PC-9 (cell line): ENCODE measurements at regions not wholly inside any gene's neighbourhood (a gene's known extent, or its start where the extent isn't known, plus 50 kb on each side); places are given as distances from the start of the nearest gene placed in this dataset.

Source experiments
- BruUV-seq: library from RNA; stranded (reverse); fragments of 400-500 nt; replicated peaks from 2 replicates; lab custom pipeline; 2021; lab: Mats Ljungman, UMichigan
- CTCF ChIA-PET: fragments of 300-600 bp; sonication (Branson Sonifier 250); formaldehyde crosslinking; loops from one replicate; lab custom pipeline; 2022; ENCODE audit warnings: antibody characterized with exemption; lab: Charles Lee
- POLR2A ChIA-PET: fragments of 300-600 bp; sonication (Branson Sonifier 250); formaldehyde crosslinking; loops from one replicate; lab custom pipeline; 2022; ENCODE audit warnings: antibody characterized with exemption; ENCODE audit not compliant: unreplicated experiment; lab: Charles Lee
- DNase-seq, 2 experiments: peaks; one replicate each; pipeline versions ENCODE4 v3.0.0 to v3.0.0-alpha.2; 2015 to 2022; ENCODE audit warnings: mixed read lengths in 1 of 2
- H2AFZ ChIP-seq: fragments of 200-600 bp; sonication (generic); 2 replicates; pipeline ENCODE4 v1.8.1; 2017; ENCODE audit warnings: antibody characterized with exemption
- H3F3A ChIP-seq: fragments of 200-600 bp; sonication (generic); 2 replicates; pipeline ENCODE4 v1.8.1; 2017; ENCODE audit warnings: antibody characterized with exemption, mild to moderate bottlenecking, low read depth; ENCODE audit not compliant: insufficient read depth
- H3K27ac ChIP-seq: fragments of 200-600 bp; sonication (generic); 2 replicates; pipeline ENCODE4 v1.6.1; 2016; ENCODE audit warnings: mixed run types
- H3K27me3 ChIP-seq: fragments of 200-600 bp; sonication (generic); 2 replicates; pipeline ENCODE4 v1.6.1; 2016; ENCODE audit warnings: low read depth, mixed run types; ENCODE audit not compliant: insufficient read depth
- H3K36me3 ChIP-seq: fragments of 200-600 bp; sonication (generic); 2 replicates; pipeline ENCODE4 v1.6.1; 2016; ENCODE audit warnings: low read depth, mixed run types
- H3K4me1 ChIP-seq: fragments of 200-600 bp; sonication (generic); replicated peaks from 2 replicates; pipeline ENCODE4 v1.6.1; 2016; ENCODE audit warnings: mixed run types; ENCODE audit not compliant: insufficient read depth
- H3K4me2 ChIP-seq: fragments of 200-600 bp; sonication (generic); 2 replicates; pipeline ENCODE4 v1.6.1; 2017; ENCODE audit warnings: mixed run types
- H3K4me3 ChIP-seq: fragments of 200-600 bp; sonication (generic); 2 replicates; pipeline ENCODE4 v1.6.1; 2016; ENCODE audit warnings: mixed run types
- H3K79me2 ChIP-seq: fragments of 200-600 bp; sonication (generic); 2 replicates; pipeline ENCODE4 v1.6.1; 2017; ENCODE audit warnings: low read depth, mixed run types
- H3K9me2 ChIP-seq: fragments of 200-600 bp; sonication (generic); 2 replicates; pipeline ENCODE4 v1.8.1; 2017; ENCODE audit warnings: mild to moderate bottlenecking; ENCODE audit not compliant: insufficient read depth
- H3K9me3 ChIP-seq: fragments of 200-600 bp; sonication (generic); 2 replicates; pipeline ENCODE4 v1.8.1; 2016; ENCODE audit warnings: low read depth; ENCODE audit not compliant: insufficient read depth
- H4K20me1 ChIP-seq: fragments of 200-600 bp; sonication (generic); 2 replicates; pipeline ENCODE4 v1.8.1; 2017; ENCODE audit not compliant: insufficient read depth
- EZH2 ChIP-seq: fragments of 200-600 bp; sonication (generic); IDR thresholded peaks from 2 replicates; pipeline ENCODE4 v1.8.0; 2017; ENCODE audit warnings: antibody characterized with exemption, low read depth
- intact Hi-C: fragments of 100-400 bp; cut with micrococcal nuclease; formaldehyde crosslinking; loops from one replicate; pipeline ENCODE4 v1.10.0; 2022; ENCODE audit not compliant: unreplicated experiment
- TF ChIP-seq, protein P1 (sequence below): fragments of 200-600 bp; sonication (generic); conservative IDR thresholded peaks from 2 replicates; pipeline ENCODE4 v1.6.1; 2017; ENCODE audit warnings: mixed run types, antibody characterized with exemption, mild to moderate bottlenecking, moderate library complexity

DNA sequence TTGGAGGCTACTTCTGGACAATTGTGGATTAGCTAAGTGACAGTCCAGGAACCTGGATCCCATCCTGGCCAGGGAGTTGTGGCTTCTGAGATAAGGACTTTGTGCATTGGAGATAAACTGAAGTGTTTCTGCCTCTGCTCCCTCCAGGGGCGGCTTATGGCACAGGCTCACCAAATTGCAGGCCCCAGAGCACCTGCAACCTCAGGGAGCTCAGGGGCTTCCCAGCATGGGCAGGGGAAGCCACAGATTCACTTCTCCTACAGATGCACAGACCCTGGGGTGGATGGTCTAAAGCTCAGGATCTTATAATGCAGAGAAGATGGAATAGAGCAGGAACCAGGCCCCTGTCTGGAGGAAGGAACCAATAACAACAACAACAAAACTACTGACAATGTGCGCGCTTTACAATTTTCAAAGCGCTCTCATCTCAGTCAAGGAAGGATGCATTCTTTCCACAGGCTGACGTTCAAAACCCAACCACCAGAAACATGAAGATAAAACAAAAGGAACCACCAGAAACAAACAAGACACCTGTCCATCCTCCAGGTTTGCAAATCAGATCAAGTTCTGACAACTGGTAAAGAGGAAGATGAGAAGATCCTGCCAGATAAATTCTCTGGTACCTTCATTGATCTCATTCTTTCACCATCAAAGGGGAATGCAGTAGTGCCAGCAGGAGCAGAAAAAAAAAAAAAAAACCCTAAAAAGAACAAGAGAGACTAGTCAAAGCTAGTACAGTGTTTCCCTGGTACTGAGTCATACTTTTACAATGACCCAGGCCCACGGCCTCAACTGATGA is 121.0 kb upstream of the IRF2BP2 start:
- Histone ChIP-seq H3K9me2 (no peaks in the 10 kb centered on the region), H3F3A (peaks cover 19% of the 10 kb centered on the region), H3K9me3 (no peaks in the 10 kb centered on the region), H3K27ac (peak overlapping the region; percentile 53; the same call in 1 of the 2 replicates), H3K4me1 (peaks cover 50% of the 10 kb centered on the region), H4K20me1 (no peaks in the 10 kb centered on the region), H3K4me3 (no peak overlapping the region), H2AFZ (no peak overlapping the region), H3K4me2 (peak overlapping the region; percentile 24), H3K27me3 (no peaks in the 10 kb centered on the region), H3K36me3 (no peaks in the 10 kb centered on the region), H3K79me2 (no peaks in the 10 kb centered on the region)
- TF ChIP-seq, protein P1, sequence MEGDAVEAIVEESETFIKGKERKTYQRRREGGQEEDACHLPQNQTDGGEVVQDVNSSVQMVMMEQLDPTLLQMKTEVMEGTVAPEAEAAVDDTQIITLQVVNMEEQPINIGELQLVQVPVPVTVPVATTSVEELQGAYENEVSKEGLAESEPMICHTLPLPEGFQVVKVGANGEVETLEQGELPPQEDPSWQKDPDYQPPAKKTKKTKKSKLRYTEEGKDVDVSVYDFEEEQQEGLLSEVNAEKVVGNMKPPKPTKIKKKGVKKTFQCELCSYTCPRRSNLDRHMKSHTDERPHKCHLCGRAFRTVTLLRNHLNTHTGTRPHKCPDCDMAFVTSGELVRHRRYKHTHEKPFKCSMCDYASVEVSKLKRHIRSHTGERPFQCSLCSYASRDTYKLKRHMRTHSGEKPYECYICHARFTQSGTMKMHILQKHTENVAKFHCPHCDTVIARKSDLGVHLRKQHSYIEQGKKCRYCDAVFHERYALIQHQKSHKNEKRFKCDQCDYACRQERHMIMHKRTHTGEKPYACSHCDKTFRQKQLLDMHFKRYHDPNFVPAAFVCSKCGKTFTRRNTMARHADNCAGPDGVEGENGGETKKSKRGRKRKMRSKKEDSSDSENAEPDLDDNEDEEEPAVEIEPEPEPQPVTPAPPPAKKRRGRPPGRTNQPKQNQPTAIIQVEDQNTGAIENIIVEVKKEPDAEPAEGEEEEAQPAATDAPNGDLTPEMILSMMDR: no peak
- no peak for TF ChIP-seq EZH2
- no TSS peak for BruUV-seq
- POLR2A ChIA-PET: no interaction called here
- DNase-seq: peak in 1 of 2 experiments; percentile 84
- intact Hi-C loops: no loop called here
- CTCF ChIA-PET: no interaction called here

GRCh38 chr1:234730475-234730769 is 120.4 kb upstream of the IRF2BP2 start:
- H3K27me3 ChIP-seq: no peaks in the 10 kb centered on the region
- BruUV-seq: no TSS peak
- H4K20me1 ChIP-seq: no peaks in the 10 kb centered on the region
- H3K4me2 ChIP-seq: 0 out of 2 replicates have a peak overlapping the region, but pooled peaks have one; percentile 24
- ChIA-PET POLR2A (no interaction called here), CTCF (no interaction called here)
- intact Hi-C loops: no loop called here
- H3K36me3 ChIP-seq: no peaks in the 10 kb centered on the region
- no peak overlapping the region for H3K27ac ChIP-seq
- H3K4me1 ChIP-seq: peaks cover 55% of the 10 kb centered on the region
- no peaks in the 10 kb centered on the region for H3K9me3 ChIP-seq
- DNase-seq: no peak
- H3F3A ChIP-seq: peaks cover 24% of the 10 kb centered on the region
- no peak overlapping the region for H3K4me3 ChIP-seq
- no peak overlapping the region for H2AFZ ChIP-seq
- no peak for TF ChIP-seq EZH2
- TF ChIP-seq, protein P1: no peak
- no peaks in the 10 kb centered on the region for H3K9me2 ChIP-seq
- no peaks in the 10 kb centered on the region for H3K79me2 ChIP-seq

- H3F3A ChIP-seq: peaks cover 30% of the 10 kb centered on the region
- no peaks in the 10 kb centered on the region for H3K36me3 ChIP-seq
- no peak overlapping the region for H3K27ac ChIP-seq
- H3K9me2 ChIP-seq: no peaks in the 10 kb centered on the region
- no peaks in the 10 kb centered on the region for H3K79me2 ChIP-seq
- no peak for TF ChIP-seq EZH2
- TF ChIP-seq, protein P1: no peak
- BruUV-seq: no TSS peak
- H3K9me3 ChIP-seq: no peaks in the 10 kb centered on the region
- H3K4me3 ChIP-seq: no peak overlapping the region
- no peak overlapping the region for H3K4me2 ChIP-seq
- DNase-seq: no peak
- H3K4me1 ChIP-seq: peaks cover 61% of the 10 kb centered on the region
- CTCF ChIA-PET: no interaction called here
- intact Hi-C loops: no loop called here
- H3K27me3 ChIP-seq: no peaks in the 10 kb centered on the region
- H4K20me1 ChIP-seq: no peaks in the 10 kb centered on the region
- POLR2A ChIA-PET: interaction anchor here (0.6 kb wide), 1 partner anchor 234 kb away, joined by 3 read pairs; no protein-coding TSS in a partner anchor
- no peak overlapping the region for H2AFZ ChIP-seq
Observed at GRCh38 chr1:234729561-234730474, 119.8 kb upstream of the IRF2BP2 start.
